ENCODE measurements at regions not wholly inside any gene's neighbourhood (a gene's known extent, or its start where the extent isn't known, plus 50 kb on each side); places are given as distances from the start of the nearest gene placed in this dataset.

- no peak for TF ChIP-seq CTCF (IDR thresholded peaks at IDR 0.05; ENCODE audit: borderline replicate concordance, extremely low read depth, insufficient read depth)
- FAIRE-seq, result no peak
- Histone ChIP-seq H3K4me3 (ENCODE audit: low read length in 3 of 3) (no peak overlapping the region), H3K4me1 (ENCODE audit: control insufficient read depth in 2 of 3, insufficient read depth in 2 of 3, low read depth in 1 of 3, low read length in 3 of 3) (no peaks in the 10 kb centered on the region), H3K27me3 (ENCODE audit: control insufficient read depth, insufficient read depth, low read length) (no peaks in the 10 kb centered on the region), H3K36me3 (ENCODE audit: control insufficient read depth in 2 of 3, insufficient read depth in 3 of 3, low read length in 3 of 3) (no peaks in the 10 kb centered on the region), H3K27ac (ENCODE audit: low read depth in 2 of 2, low read length in 2 of 2) (no peak overlapping the region), H3K9me3 (ENCODE audit: control insufficient read depth in 2 of 3, insufficient read depth in 1 of 3, low read length in 3 of 3) (no peaks in the 10 kb centered on the region), H3K9ac (ENCODE audit: low read length in 3 of 3) (no peak overlapping the region)
- no peak for DNase-seq
- intact Hi-C loops (cut with DNase I), result no loop called here
These were observed 1852.1 kb upstream of the PIK3C3 start for GRCh38 chr18:40102903-40103302.

- Histone ChIP-seq H3K4me1 (ENCODE audit: control insufficient read depth in 2 of 3, insufficient read depth in 2 of 3, low read depth in 1 of 3, low read length in 3 of 3) (no peaks in the 10 kb centered on the region), H3K4me3 (ENCODE audit: low read length in 3 of 3) (no peak overlapping the region), H3K27ac (ENCODE audit: low read depth in 2 of 2, low read length in 2 of 2) (no peak overlapping the region), H3K9me3 (ENCODE audit: control insufficient read depth in 2 of 3, insufficient read depth in 1 of 3, low read length in 3 of 3) (no peaks in the 10 kb centered on the region), H3K9ac (ENCODE audit: low read length in 3 of 3) (no peak overlapping the region), H3K27me3 (ENCODE audit: control insufficient read depth, insufficient read depth, low read length) (no peaks in the 10 kb centered on the region), H3K36me3 (ENCODE audit: control insufficient read depth in 2 of 3, insufficient read depth in 3 of 3, low read length in 3 of 3) (no peaks in the 10 kb centered on the region)
- FAIRE-seq (no peak), DNase-seq (no peak)
- TF ChIP-seq CTCF (IDR thresholded peaks at IDR 0.05; ENCODE audit: borderline replicate concordance, extremely low read depth, insufficient read depth), result no peak
- intact Hi-C loops (cut with DNase I), result no loop called here
These were observed 1855.4 kb upstream of the PIK3C3 start for GRCh38 chr18:40099641-40100040.

- H3K27me3 ChIP-seq (ENCODE audit: control insufficient read depth, insufficient read depth, low read length), result no peaks in the 10 kb centered on the region
- no peaks in the 10 kb centered on the region for H3K36me3 ChIP-seq (ENCODE audit: control insufficient read depth in 2 of 3, insufficient read depth in 3 of 3, low read length in 3 of 3)
- FAIRE-seq (no peak), DNase-seq (no peak)
- no peak overlapping the region for H3K4me3 ChIP-seq (ENCODE audit: low read length in 3 of 3)
- no peak overlapping the region for H3K9ac ChIP-seq (ENCODE audit: low read length in 3 of 3)
- H3K9me3 ChIP-seq (ENCODE audit: control insufficient read depth in 2 of 3, insufficient read depth in 1 of 3, low read length in 3 of 3), result no peaks in the 10 kb centered on the region
- intact Hi-C loops (cut with DNase I), result no loop called here
- no peak for TF ChIP-seq CTCF (IDR thresholded peaks at IDR 0.05; ENCODE audit: borderline replicate concordance, extremely low read depth, insufficient read depth)
- no peak overlapping the region for H3K27ac ChIP-seq (ENCODE audit: low read depth in 2 of 2, low read length in 2 of 2)
- H3K4me1 ChIP-seq (ENCODE audit: control insufficient read depth in 2 of 3, insufficient read depth in 2 of 3, low read depth in 1 of 3, low read length in 3 of 3), result no peaks in the 10 kb centered on the region
These were observed 1858.4 kb upstream of the PIK3C3 start for GRCh38 chr18:40096675-40097074.

- H3K9ac ChIP-seq (ENCODE audit: low read length in 3 of 3), result no peak overlapping the region
- no peaks in the 10 kb centered on the region for H3K4me1 ChIP-seq (ENCODE audit: control insufficient read depth in 2 of 3, insufficient read depth in 2 of 3, low read depth in 1 of 3, low read length in 3 of 3)
- intact Hi-C loops (cut with DNase I), result no loop called here
- H3K27me3 ChIP-seq (ENCODE audit: control insufficient read depth, insufficient read depth, low read length), result no peaks in the 10 kb centered on the region
- DNase-seq (no peak), FAIRE-seq (no peak)
- no peak for TF ChIP-seq CTCF (IDR thresholded peaks at IDR 0.05; ENCODE audit: borderline replicate concordance, extremely low read depth, insufficient read depth)
- H3K36me3 ChIP-seq (ENCODE audit: control insufficient read depth in 2 of 3, insufficient read depth in 3 of 3, low read length in 3 of 3), result no peaks in the 10 kb centered on the region
- no peaks in the 10 kb centered on the region for H3K9me3 ChIP-seq (ENCODE audit: control insufficient read depth in 2 of 3, insufficient read depth in 1 of 3, low read length in 3 of 3)
- no peak overlapping the region for H3K27ac ChIP-seq (ENCODE audit: low read depth in 2 of 2, low read length in 2 of 2)
- no peak overlapping the region for H3K4me3 ChIP-seq (ENCODE audit: low read length in 3 of 3)
These were observed 1860.6 kb upstream of the PIK3C3 start for GRCh38 chr18:40094441-40094840.
